HAP-1 (cell line): ENCODE measurements at regions not wholly inside any gene's neighbourhood (a gene's known extent, or its start where the extent isn't known, plus 50 kb on each side); places are given as distances from the start of the nearest gene placed in this dataset.

Experiments used
- DNase-seq, 2 experiments: peaks; one replicate each; pipeline ENCODE4 v3.0.0-alpha.2; 2016 to 2020; ENCODE audit warnings: low spot score in 2 of 2
- H3K27me3 ChIP-seq: fragments of 250-450 bp; sonication (Bioruptor Pico); 2 replicates; pipeline ENCODE4 v1.5.1; 2020; ENCODE audit warnings: low read depth, mild to moderate bottlenecking, moderate library complexity
- H3K36me3 ChIP-seq: fragments of 250-450 bp; sonication (Bioruptor Pico); replicated peaks from 2 replicates; pipeline ENCODE4 v1.5.1; 2020; ENCODE audit warnings: mild to moderate bottlenecking
- H3K4me1 ChIP-seq: fragments of 250-450 bp; sonication (Bioruptor Pico); 2 replicates; pipeline ENCODE4 v1.5.1; 2020; ENCODE audit warnings: mild to moderate bottlenecking
- H3K4me3 ChIP-seq: fragments of 250-450 bp; sonication (Bioruptor Pico); 2 replicates; pipeline ENCODE4 v1.5.1; 2020; ENCODE audit warnings: mild to moderate bottlenecking, moderate library complexity
- H3K9me3 ChIP-seq: fragments of 250-450 bp; sonication (Bioruptor Pico); 2 replicates; pipeline ENCODE4 v1.5.1; 2020; ENCODE audit warnings: mild to moderate bottlenecking, moderate library complexity
- in situ Hi-C: fragments of 300-500 bp; cut with MboI; formaldehyde crosslinking; loops from 3 replicates; pipeline ENCODE4 v1.14.3; 2020; ENCODE audit warnings: low sequenced_read_pairs, inconsistent platforms, mixed read lengths

- DNase-seq, result no peak
- no peaks in the 10 kb centered on the region for H3K36me3 ChIP-seq
- no peak overlapping the region for H3K4me3 ChIP-seq
- H3K27me3 ChIP-seq, result no peaks in the 10 kb centered on the region
- H3K9me3 ChIP-seq, result no peaks in the 10 kb centered on the region
- in situ Hi-C loops, result no loop called here
- H3K4me1 ChIP-seq, result no peaks in the 10 kb centered on the region
Observed at GRCh38 chr7:12741951-12742575, 54.6 kb downstream of the ARL4A start.

GRCh38 chr7:12746211-12746610 lies 58.8 kb downstream of the ARL4A start:
- in situ Hi-C loops, result no loop called here
- Histone ChIP-seq H3K27me3 (no peaks in the 10 kb centered on the region), H3K36me3 (no peaks in the 10 kb centered on the region), H3K9me3 (no peaks in the 10 kb centered on the region; the same call in 1 of the 2 replicates), H3K4me3 (no peak overlapping the region), H3K4me1 (no peaks in the 10 kb centered on the region)
- no peak for DNase-seq

- Histone ChIP-seq H3K4me1 (no peaks in the 10 kb centered on the region), H3K4me3 (no peak overlapping the region), H3K36me3 (no peaks in the 10 kb centered on the region), H3K27me3 (no peaks in the 10 kb centered on the region), H3K9me3 (no peaks in the 10 kb centered on the region; the same call in 1 of the 2 replicates)
- DNase-seq, result no peak
- in situ Hi-C loops, result no loop called here
Observed at GRCh38 chr7:12747687-12748306, 60.4 kb downstream of the ARL4A start.

GRCh38 chr7:12749069-12749468 lies 61.6 kb downstream of the ARL4A start:
- no peaks in the 10 kb centered on the region for H3K36me3 ChIP-seq
- H3K9me3 ChIP-seq, result no peaks in the 10 kb centered on the region; the same call in 1 of the 2 replicates
- H3K4me3 ChIP-seq, result no peak overlapping the region
- H3K27me3 ChIP-seq, result no peaks in the 10 kb centered on the region
- H3K4me1 ChIP-seq, result no peaks in the 10 kb centered on the region
- in situ Hi-C loops, result no loop called here
- DNase-seq, result no peak

- Histone ChIP-seq H3K36me3 (no peaks in the 10 kb centered on the region), H3K4me3 (no peak overlapping the region), H3K4me1 (no peaks in the 10 kb centered on the region), H3K27me3 (no peaks in the 10 kb centered on the region), H3K9me3 (no peaks in the 10 kb centered on the region; the same call in 1 of the 2 replicates)
- DNase-seq, result no peak
- in situ Hi-C loops, result no loop called here
Observed at GRCh38 chr7:12749746-12750145, 62.3 kb downstream of the ARL4A start.

GRCh38 chr7:12751764-12752163 lies 64.3 kb downstream of the ARL4A start:
- DNase-seq, result no peak
- no peaks in the 10 kb centered on the region for H3K36me3 ChIP-seq
- H3K4me3 ChIP-seq, result no peak overlapping the region
- no peaks in the 10 kb centered on the region for H3K27me3 ChIP-seq
- no peaks in the 10 kb centered on the region for H3K4me1 ChIP-seq
- in situ Hi-C loops, result no loop called here
- no peaks in the 10 kb centered on the region; the same call in 1 of the 2 replicates for H3K9me3 ChIP-seq

GRCh38 chr7:12754179-12754578 lies 66.7 kb downstream of the ARL4A start:
- H3K36me3 ChIP-seq, result no peaks in the 10 kb centered on the region
- H3K27me3 ChIP-seq, result no peaks in the 10 kb centered on the region
- in situ Hi-C loops, result no loop called here
- H3K4me3 ChIP-seq, result no peak overlapping the region
- no peak for DNase-seq
- peaks cover 4% of the 10 kb centered on the region for H3K4me1 ChIP-seq
- H3K9me3 ChIP-seq, result no peaks in the 10 kb centered on the region

GRCh38 chr7:12756821-12757220 lies 69.4 kb downstream of the ARL4A start:
- no peaks in the 10 kb centered on the region for H3K9me3 ChIP-seq
- in situ Hi-C loops, result no loop called here
- no peaks in the 10 kb centered on the region for H3K27me3 ChIP-seq
- no peak for DNase-seq
- H3K4me3 ChIP-seq, result no peak overlapping the region
- peaks cover 10% of the 10 kb centered on the region for H3K4me1 ChIP-seq
- H3K36me3 ChIP-seq, result no peaks in the 10 kb centered on the region

- H3K9me3 ChIP-seq, result no peaks in the 10 kb centered on the region
- no peaks in the 10 kb centered on the region for H3K36me3 ChIP-seq
- no peak for DNase-seq
- H3K27me3 ChIP-seq, result no peaks in the 10 kb centered on the region
- H3K4me1 ChIP-seq, result peaks cover 10% of the 10 kb centered on the region
- H3K4me3 ChIP-seq, result no peak overlapping the region
- in situ Hi-C loops, result no loop called here
Observed at GRCh38 chr7:12757443-12757842, 70.0 kb downstream of the ARL4A start.

- no peak overlapping the region for H3K4me3 ChIP-seq
- in situ Hi-C loops, result no loop called here
- peak; percentile 29 to 78 for DNase-seq
- H3K9me3 ChIP-seq, result no peaks in the 10 kb centered on the region
- no peaks in the 10 kb centered on the region for H3K36me3 ChIP-seq
- peaks cover 18% of the 10 kb centered on the region for H3K4me1 ChIP-seq
- no peaks in the 10 kb centered on the region for H3K27me3 ChIP-seq
Observed at GRCh38 chr7:12759151-12759550, 71.7 kb downstream of the ARL4A start.

- peaks cover 7% of the 10 kb centered on the region; the same call in 1 of the 2 replicates for H3K27me3 ChIP-seq
- no peaks in the 10 kb centered on the region for H3K36me3 ChIP-seq
- no peak for DNase-seq
- no peak overlapping the region for H3K4me3 ChIP-seq
- no peaks in the 10 kb centered on the region for H3K9me3 ChIP-seq
- H3K4me1 ChIP-seq, result peaks cover 26% of the 10 kb centered on the region
- in situ Hi-C loops, result no loop called here
Observed at GRCh38 chr7:12761111-12761510, 73.7 kb downstream of the ARL4A start.

GRCh38 chr7:12761691-12762090 lies 74.3 kb downstream of the ARL4A start:
- in situ Hi-C loops, result no loop called here
- H3K4me1 ChIP-seq, result peaks cover 26% of the 10 kb centered on the region
- no peaks in the 10 kb centered on the region for H3K9me3 ChIP-seq
- H3K4me3 ChIP-seq, result no peak overlapping the region
- H3K27me3 ChIP-seq, result peaks cover 7% of the 10 kb centered on the region; the same call in 1 of the 2 replicates
- no peaks in the 10 kb centered on the region for H3K36me3 ChIP-seq
- no peak for DNase-seq

GRCh38 chr7:12764458-12764891 lies 77.0 kb downstream of the ARL4A start:
- in situ Hi-C loops, result no loop called here
- DNase-seq, result peak; percentile 44 to 98
- no peak overlapping the region for H3K4me3 ChIP-seq
- peaks cover 21% of the 10 kb centered on the region for H3K4me1 ChIP-seq
- peaks cover 7% of the 10 kb centered on the region; the same call in 1 of the 2 replicates for H3K27me3 ChIP-seq
- H3K9me3 ChIP-seq, result no peaks in the 10 kb centered on the region
- no peaks in the 10 kb centered on the region for H3K36me3 ChIP-seq

- no peaks in the 10 kb centered on the region for H3K36me3 ChIP-seq
- H3K9me3 ChIP-seq, result no peaks in the 10 kb centered on the region
- H3K4me1 ChIP-seq, result peaks cover 28% of the 10 kb centered on the region
- no peak for DNase-seq
- in situ Hi-C loops, result no loop called here
- H3K4me3 ChIP-seq, result no peak overlapping the region
- peaks cover 7% of the 10 kb centered on the region; the same call in 1 of the 2 replicates for H3K27me3 ChIP-seq
Observed at GRCh38 chr7:12765431-12766100, 78.1 kb downstream of the ARL4A start.
